ENCODE measurements at regions not wholly inside any gene's neighbourhood (a gene's known extent, or its start where the extent isn't known, plus 50 kb on each side); places are given as distances from the start of the nearest gene placed in this dataset.

DNA sequence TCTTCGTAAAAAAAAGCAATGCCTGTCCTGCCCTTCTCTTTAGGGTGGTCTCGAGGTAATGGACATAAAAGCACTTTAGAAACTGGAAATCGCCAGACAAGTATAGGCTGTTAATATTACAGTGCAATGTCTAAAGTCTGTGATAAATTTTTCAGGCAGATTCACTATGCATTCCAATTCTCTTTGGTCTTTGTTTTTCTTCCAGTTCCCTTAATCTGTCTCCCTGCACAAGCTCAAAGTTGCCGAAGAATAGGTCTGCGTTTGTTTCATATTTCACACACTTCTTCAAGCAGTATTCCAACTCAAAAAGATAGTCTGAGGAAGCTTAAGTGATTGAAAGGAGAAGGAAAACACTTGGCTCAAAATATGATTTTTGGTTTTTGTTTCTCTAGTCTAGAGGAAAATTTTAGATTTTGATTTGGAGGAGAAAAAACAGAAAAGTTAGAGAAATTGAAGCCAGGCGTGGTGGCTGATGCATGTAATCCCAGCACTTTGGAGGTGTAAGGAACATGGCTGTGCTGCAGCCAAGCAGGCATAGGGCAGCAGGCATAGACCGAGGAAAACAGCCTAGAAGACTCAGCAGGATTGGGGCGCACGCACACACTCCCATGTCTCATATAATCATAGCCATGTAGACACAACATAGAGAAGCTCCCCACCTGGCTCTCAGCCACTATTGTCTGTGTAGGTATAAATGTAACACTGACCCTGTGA, 96.2 kb upstream of the TMPO start:
- TF ChIP-seq, protein P1, sequence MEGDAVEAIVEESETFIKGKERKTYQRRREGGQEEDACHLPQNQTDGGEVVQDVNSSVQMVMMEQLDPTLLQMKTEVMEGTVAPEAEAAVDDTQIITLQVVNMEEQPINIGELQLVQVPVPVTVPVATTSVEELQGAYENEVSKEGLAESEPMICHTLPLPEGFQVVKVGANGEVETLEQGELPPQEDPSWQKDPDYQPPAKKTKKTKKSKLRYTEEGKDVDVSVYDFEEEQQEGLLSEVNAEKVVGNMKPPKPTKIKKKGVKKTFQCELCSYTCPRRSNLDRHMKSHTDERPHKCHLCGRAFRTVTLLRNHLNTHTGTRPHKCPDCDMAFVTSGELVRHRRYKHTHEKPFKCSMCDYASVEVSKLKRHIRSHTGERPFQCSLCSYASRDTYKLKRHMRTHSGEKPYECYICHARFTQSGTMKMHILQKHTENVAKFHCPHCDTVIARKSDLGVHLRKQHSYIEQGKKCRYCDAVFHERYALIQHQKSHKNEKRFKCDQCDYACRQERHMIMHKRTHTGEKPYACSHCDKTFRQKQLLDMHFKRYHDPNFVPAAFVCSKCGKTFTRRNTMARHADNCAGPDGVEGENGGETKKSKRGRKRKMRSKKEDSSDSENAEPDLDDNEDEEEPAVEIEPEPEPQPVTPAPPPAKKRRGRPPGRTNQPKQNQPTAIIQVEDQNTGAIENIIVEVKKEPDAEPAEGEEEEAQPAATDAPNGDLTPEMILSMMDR (IDR thresholded peaks at IDR 0.05), result no peak
- TF ChIP-seq POLR2A (IDR thresholded peaks at IDR 0.05) (no peak), POLR2AphosphoS5 (IDR thresholded peaks at IDR 0.05) (no peak)

All from breast epithelium (tissue), 3 donors.